Hippocampal formation (tissue), 2 donors: ENCODE measurements at regions not wholly inside any gene's neighbourhood (a gene's known extent, or its start where the extent isn't known, plus 50 kb on each side); places are given as distances from the start of the nearest gene placed in this dataset.

Source experiments
- DNase-seq, 2 donors: peaks; one replicate each; lab custom pipeline; 2025; lab: John Stamatoyannopoulos, UW

DNA sequence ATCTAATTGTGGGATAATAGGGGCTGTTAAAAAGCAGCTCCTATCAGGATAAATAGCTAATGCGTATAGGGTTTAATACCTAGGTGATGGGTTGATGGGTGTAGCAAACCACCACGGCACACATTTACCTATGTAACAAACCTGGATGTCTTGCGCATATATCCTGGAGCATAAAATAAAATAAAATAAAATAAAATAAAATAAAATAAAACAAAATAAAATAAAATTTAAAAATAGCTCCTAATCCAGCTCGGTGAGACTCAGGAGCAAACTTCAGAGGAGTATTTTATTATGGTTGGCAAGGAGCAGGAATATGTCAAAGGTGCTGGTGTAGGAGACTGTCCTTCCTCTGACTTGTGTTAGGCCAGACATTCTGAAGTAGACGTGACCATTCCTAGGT lies 721.0 kb downstream of the BCL11B start:
- no peak for DNase-seq

DNA sequence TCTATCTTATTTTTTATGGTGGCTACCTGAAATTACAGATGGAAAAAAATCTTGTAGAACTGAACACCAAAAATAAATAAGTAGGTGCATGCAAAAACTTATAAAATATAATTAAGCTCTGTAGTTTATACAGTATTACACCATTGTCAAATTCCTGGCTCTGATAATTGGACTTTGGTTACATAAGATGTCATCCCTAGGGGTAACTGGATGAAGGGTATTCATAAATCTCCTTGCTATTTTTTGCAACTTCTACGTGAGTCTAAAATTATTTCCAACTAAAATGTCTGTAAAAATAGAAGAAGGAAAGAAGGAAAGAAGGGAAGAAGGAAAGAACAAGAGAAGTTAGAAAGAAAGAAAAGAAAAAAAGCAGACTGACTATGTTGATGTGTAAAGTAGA lies 716.6 kb downstream of the BCL11B start:
- no peak for DNase-seq

DNA sequence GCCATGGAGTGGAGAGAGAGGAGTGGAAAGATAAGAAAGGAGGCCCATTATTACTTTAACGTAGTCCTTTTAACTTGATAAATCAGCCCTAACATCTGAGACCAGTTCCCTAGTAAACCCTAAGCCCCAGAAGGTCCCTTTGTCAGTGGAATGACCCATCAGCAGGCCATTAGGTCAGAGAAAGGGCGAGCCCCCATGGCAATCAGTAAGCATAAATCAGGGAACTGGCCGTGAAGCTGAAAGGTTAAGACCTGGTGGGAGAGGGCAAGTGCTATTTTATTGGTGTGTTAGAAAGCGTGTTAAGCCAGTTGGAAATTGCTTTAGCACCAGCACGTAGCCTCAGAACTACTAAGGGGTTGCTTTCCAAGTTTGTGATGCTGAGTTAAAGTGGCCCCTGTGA lies 708.0 kb downstream of the BCL11B start:
- no peak for DNase-seq

DNA sequence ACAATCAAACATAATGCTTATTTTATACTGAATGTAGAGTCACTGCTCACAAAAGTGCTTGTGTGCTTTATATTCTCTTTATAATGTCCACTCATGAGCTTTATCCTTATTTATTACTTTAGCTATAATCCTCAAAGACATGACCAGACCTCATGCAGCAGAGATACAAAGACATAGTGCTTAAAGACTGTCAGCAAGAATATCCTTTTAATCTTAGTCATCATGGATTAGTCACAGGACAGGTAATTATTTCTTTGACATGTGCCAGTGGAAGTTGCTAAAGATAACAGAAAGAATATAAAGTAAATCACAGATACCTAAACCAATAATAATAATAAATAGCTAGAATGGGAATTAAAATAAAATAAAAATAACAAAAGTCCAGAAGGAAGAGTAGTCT lies 707.5 kb downstream of the BCL11B start:
- no peak for DNase-seq

DNA sequence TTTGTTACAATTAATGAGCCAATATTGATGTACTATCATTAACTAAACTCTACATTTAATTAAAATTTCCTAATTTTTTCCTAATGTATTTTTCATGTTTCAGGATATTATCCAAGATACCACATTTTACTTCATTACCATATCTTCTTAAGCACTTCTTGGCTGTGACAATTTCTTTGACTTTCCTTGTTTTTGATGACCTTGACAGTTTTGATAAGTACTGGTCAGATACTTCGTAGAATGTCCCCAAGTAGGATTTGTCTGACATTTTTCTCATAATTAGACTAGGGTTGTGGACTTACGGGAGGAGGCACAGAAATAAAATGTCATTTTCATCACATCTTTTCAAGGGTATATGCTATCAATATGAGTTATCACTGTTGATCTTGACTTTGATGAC lies 700.9 kb downstream of the BCL11B start:
- DNase-seq: no peak

DNA sequence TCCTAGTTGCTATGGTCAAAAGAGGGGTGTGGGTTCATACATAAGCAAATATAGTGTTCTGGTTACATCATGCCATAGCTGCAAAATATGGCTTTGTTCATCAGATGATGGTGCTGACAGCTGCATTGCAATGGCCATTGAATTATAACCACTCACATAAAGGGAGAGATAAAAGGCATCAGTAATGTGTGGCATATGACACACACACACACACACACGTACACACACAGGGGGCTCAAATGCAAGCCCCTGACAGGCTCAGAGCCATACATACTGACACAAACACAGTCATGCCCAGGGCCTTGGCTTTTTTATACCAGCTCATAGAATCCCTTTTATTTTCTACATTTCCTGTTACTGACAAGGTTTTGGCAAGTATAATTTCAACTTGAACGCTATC lies 698.9 kb downstream of the BCL11B start:
- DNase-seq: no peak

DNA sequence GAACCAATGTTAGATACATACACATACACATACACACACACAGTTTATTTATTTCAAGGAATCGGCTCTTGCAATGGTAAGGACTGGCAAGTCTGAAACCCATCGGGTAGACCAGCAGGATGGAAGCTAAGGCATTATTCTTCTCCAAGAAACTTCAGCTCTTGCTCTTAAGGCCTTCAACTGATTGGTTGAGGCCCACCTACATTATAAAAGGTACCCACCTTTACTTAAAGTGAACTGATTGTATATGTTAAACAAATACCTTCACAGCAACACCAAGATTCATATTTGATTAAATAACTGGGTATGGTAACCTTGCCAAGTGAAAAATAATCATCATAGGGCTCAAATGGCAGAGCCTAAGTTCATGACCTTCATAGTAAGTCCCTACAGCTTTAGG lies 695.5 kb downstream of the BCL11B start:
- no peak for DNase-seq

DNA sequence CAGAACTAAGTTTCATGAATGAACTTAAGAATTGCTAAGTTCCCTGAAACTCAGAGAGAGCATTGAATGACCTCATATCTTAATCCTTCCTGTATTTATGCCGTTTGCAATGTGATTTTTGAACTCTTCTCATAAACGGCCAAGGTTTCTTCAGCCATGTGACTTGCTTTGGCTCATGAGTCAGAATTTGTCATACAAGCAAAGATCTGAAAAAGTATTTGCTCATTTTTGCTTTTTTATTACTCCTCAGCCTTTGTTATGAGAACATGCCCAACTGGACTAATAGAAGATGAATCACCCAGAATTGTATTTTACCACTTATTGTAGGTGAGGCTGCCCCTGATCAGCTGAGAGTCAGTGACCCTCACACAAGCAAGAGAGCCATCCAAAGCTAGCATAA lies 693.8 kb downstream of the BCL11B start:
- no peak for DNase-seq

DNA sequence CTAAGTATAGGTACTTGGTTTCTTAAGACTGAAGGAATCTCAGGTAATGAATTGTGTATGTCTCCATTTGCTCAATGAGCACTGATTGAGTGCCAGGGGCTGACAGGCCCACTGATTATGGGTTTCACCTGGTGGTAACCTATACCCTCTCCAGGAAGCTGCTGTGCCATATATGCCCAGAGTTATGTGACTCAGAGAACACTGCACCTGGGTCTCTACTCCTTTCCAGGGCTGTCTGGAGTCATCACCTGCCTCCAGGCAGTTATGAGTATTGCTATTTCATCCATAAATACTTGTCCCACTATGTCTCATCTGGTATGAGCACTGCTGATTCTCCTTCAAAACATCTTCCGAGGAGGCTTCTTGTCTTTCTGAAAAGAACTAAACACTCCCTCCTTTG lies 692.9 kb downstream of the BCL11B start:
- DNase-seq: no peak

DNA sequence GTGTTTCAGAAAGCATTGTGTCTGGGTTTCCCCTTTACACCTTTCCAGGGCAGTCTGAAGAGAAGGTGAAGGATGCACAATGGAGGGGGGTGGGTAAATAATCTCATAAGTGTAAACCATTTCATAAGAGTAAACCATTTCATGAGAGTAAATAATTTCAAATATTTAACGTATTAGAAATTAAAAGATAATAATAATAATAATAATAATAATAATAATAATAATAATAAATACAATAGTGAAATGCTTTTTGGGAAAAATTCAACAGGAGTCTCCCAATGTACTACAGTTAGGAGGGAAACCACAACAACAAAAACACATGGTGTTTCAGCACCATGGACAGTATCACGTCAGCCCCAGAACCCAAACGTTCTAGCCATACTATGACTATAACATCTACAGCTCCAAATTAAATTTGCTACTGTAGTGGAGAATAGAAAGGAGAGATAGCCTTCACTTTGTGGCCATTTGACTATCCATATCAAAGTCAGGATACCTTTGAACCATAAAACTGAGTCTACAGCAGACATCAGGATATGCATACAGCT lies 691.8 kb downstream of the BCL11B start:
- no peak for DNase-seq

DNA sequence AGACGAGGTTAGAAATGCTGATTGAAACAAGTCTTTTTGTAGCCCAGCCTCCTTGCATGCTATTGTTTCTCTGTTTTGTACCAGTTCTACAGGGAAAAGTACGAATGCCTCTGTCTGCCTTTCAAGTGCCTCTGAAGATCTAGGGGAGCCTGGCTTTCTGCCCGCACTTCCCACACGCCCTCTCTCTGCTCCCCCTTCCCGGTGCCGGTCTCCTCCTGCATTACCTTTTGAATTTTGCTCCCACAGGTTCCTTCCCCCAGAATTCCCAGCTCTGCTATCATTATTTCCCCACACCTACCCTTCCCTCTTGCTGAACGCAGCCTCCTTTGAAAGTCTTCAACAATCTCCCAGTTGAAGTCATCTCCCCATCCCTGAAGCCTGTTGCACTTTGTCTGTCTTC lies 689.7 kb downstream of the BCL11B start:
- no peak for DNase-seq

DNA sequence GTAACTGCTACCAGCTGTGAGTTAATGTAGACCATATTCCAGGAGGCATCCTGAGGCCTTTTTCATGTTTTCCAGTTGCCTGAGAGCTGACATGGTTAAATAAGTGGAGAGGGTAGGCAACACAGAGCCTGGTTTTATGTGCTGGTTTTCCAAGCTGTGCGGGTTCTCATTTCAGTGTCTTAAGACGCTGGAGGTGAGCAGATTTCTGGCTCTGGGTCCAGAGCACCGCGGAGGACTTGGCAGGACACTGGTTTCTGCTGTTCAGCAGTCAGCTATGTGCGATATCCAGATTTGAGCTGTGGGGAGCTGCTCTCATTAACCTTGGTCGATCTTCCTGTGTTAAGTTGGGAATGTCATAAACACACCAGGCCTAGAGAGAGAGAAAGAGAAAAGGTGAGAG lies 680.8 kb downstream of the BCL11B start:
- no peak for DNase-seq

DNA sequence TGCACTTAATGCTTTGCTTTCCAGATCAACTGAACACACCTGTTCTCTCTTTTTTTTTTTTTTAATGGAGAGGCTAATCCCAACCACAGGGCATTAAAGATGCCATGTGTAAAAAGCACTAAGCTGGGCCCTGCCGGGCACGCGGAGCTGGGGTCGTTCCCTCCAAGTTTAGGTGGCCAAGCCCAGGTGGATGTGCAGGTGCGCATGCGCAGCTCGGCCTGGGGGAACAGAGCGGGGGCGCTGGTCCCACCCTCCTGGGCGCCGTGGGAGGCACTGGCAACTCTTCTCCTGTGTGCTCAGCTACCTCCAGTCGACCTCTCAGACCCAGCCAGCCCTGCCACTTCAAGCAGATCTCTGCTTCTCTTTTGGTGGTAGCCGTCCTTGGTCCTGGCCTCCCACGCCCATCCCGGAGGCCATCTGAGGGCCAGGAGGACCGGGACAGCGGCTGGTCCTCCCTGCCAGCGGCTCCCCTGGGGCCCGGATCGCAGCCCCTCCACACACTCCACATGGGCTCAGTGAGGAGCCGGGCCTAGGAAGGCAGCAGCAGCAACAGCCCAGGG lies 679.3 kb downstream of the BCL11B start:
- DNase-seq: no peak

DNA sequence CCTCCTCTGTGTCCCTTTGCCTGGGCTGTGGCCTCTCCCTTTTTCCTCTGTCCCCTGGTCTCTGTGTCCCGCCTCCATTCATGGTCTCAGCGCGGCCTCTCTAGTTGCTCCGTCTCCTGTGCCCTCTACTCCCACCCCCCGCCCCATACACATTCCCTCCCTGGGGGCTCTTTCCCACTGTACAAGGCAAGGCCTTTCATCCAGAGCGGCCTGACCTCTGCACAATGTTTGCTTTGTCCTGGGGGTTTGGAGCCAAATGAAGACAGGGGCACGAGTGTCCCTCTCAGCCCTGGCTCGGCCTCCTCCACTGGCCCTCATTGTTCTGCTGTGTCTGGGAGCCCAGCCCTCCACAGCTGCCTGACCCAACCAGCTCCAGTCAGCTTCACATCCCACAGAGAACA lies 678.6 kb downstream of the BCL11B start:
- DNase-seq: peak; percentile 92 to 93

DNA sequence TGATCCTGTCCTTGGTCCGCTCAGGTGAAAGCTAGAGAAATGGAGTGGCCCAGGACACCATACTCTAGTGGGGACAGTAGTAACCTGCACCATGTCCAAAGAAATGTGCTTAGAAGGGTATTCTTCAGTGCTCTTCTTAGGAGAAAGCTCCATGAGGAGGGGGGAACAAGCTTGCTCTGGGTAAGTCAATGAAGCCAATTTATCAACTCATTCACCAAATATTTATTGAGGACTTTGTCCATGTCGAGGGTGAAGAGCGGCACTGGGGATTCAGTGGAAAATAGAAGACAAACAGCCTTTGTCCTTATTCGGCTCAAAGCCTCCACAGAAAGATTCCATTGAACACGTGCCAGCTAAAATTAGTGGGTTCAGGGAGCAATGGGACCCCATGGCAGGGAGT lies 677.8 kb downstream of the BCL11B start:
- DNase-seq: no peak

DNA sequence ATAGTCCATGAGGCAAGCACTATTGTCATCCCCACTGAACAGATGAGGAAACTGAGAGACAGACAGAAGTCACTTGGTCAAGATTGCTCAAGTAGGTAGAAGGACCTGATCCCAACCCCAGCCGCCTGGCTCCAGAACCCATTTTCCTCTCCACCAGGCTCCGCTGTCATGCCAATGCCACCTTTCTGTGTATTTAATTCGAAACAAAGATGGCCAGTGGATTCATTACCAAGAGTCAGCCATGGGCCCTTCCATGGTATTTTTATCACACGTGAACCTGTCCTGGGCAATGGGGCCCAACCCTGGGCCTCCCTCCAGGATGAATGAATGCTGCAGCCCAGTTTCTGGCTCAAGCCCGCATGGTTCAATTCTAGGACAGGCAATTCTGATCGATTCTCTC lies 673.4 kb downstream of the BCL11B start:
- no peak for DNase-seq

DNA sequence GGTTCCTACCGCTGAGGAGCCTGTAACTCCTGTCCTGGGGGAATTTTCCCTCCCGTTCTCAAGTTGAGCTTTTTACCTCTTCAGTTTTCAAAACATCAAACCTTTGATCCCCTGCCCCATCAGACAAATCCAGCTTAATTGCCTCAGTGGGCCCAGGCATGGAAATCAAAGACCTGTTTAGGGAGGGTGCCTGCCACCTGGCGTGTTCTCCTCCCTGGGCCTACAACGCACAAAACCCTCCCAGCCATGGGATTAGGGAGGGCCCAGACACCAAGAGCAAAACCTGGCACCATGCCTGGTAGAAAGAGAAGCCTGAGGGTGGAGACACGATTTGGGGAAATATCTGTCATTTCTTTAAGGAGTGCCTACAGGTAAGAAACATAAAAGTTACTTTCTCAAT lies 672.9 kb downstream of the BCL11B start:
- no peak for DNase-seq

DNA sequence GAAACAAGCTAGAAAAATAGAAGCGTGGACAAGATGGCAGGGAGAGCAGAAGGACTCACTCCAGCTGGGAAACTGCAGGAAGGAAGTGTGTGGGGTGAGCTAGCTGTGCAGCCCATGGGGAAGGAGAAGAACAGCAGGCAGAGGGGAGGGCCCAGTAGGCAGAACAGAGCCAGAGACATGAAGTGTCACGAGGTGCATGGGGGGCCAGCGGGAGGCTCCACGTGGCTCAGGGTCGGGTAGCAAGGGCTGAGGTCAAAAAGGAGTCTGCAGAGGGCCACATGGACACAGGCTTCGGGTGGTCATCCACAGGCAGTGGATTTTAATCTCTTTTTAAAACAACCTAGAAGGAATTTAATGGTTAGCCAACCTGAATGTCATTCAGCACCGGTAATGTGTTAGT lies 669.0 kb downstream of the BCL11B start:
- no peak for DNase-seq

DNA sequence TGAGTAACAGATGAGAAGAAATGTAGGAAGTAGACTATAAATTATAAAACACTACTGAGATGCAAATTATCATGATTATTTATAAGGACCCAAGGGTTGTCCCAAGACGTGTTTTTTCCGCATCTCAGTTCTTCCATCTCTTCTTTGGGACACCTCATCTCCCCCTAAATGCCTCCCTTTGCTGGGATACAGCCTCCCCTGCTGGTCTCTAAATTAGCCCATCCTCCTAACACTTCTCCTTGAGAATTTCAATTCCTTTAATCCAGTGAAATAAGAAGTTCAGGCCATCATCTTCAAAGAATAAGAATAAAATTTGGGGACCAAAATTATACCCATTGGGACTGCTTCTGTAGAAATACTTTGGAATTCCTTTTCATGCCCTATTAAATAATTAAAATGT lies 667.0 kb downstream of the BCL11B start:
- DNase-seq: no peak

DNA sequence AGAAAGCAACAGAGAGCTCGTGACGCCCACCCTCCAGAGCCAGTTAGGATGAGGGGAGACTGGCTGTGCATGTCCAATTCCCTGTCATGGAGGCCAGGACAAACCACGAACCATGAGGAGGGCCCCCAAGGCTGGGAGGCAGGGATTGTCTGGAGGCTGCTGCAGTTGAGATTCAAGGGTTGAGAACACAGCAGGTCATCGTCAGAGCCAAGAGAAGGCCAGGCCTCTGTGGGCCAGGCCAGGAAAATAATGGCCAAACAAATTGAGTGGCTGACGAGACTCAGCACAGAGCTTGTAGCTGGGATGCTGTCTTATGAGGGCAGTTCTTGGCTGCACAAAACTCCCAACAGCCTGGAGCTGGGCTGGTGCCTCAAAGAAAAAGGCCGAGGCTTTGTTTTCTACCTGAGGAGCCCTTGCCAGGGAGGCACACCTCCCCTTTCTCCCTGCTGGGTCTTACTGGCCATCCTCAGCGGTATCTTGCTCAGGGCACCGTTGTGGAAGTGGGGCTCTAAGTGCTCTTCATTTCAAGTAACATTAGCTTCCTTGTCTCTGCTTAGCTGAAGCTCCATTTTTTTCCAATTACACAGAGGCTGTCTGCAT lies 665.9 kb downstream of the BCL11B start:
- no peak for DNase-seq

DNA sequence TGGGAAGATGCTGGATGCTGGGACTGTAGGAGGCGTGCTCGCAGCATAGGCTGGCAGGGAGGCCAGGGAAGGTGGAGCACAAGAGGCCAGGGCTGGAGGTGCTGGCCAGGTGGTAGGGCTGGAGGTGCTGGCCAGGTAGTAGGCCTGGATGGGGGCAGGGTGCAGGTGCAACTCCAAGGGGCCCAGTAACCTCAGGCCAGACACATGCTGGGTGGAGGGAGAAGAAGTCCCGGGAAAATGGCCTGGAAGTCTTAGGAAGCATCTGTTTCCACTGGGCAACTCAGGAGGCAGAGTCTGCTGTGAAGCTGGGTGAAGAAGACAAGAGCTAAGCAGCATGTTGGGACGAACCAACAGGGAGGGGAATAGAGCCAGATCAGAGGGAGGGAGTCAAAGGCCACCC lies 665.2 kb downstream of the BCL11B start:
- no peak for DNase-seq

DNA sequence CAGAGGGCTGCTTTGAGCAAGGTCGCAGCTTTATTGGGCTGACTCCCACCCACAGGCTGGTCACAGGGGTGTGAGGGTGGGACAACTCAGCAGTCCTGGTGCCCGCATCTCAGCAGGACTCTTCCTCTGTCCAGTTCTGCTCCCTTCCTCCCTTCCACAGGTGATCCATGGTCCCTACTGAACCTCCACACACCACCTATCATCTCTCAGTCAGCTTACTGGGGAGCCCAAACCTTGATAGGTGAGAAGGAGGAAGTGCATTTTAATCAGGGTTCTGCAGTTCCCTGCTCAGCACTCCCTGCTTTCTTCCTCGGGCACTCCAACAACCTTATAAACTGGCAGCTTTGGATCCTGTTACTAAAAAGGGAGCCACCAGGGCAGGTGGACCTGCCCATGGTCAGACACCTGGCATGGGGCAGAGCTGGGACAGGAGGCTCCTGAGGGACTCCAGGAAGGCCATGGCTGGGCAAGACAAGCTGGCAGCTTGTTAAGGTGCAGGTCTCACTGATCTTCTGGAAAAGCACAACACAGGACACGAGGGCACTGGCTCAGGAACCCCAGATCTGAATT lies 664.6 kb downstream of the BCL11B start:
- no peak for DNase-seq

DNA sequence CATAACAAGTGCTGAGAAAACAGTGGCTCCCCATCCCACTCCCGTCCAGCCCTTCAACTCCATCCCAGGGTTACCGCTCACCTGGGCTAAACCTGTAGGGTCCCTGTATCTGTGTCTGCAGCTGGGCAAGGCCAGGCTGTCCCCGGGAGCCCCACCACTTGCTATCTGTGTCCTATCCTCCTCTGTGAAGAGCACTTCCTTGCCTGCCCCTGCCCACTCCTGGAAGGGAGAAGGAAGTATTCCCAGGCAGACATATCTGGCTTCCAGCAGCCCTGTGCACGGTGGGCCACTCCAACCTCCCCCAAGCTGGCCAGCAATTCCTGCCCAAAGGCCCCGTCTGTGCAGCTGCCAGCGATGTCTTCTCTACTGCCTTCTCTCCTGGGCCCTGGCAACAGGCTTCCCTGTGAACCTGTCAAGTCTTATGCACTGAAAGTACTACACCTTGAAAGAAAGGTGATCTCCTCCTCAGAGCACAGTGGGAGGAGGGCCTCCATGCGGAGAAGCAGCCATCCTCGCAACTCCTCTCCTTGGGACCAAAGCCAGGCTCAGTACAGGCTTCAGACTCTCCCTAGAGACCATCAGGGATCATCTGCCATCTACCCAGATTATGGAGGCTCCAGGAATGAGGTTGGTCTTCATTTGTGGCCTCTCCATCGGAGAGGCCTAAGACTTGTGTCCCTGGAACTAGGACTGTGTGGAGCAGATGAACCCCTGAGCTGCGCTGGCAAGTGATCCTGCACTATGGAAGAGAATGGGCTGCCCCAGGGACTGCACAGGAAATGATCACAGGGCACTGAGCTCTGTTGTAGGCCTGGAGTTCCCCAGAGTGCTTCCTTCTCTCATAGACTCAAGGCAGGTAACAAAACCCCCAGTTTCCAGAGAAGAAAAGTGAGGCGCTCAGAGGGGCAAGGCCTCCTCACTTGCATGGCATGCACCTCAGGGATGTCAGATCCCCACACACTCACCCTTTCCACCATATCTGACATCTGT lies 663.6 kb downstream of the BCL11B start:
- DNase-seq: no peak
